ENCODE measurements at regions not wholly inside any gene's neighbourhood (a gene's known extent, or its start where the extent isn't known, plus 50 kb on each side); places are given as distances from the start of the nearest gene placed in this dataset.
"Not testable (repeated sequence)": the region's sequence is repeated elsewhere in the genome, so short reads cannot be mapped to it uniquely, and the experiment has no call there.

GRCh38 chr11:89585046-89585445 lies 93.9 kb upstream of the NOX4 start:
- not testable (repeated sequence) for TF ChIP-seq POLR2A (IDR thresholded peaks at IDR 0.05; ENCODE audit: low read depth); CTCF (IDR thresholded peaks at IDR 0.05); POLR2AphosphoS5 (IDR thresholded peaks at IDR 0.05)

Data from esophagus muscularis mucosa (tissue), 3 donors.